ENCODE measurements at regions not wholly inside any gene's neighbourhood (a gene's known extent, or its start where the extent isn't known, plus 50 kb on each side); places are given as distances from the start of the nearest gene placed in this dataset.
"Not testable (repeated sequence)": the region's sequence is repeated elsewhere in the genome, so short reads cannot be mapped to it uniquely, and the experiment has no call there.

DNA sequence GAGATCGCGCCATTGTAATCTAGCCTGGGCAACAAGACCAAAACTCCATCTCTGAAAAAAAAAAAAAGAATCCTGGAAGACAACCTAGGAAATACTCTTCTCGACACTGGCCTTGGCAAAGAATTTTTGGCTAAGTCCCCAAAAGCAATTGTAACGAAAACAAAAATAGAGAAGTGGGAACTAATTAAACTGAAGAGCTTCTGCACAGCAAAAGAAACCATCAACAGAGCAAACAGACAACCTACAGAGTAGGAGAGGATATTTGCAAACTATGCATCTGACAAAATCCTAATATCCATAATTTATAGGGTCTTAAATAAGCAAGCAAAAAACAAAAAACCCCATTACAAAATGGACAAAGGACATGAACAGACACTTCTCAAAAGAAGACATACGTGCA lies 76.5 kb upstream of the DUSP21 start:
- TF ChIP-seq POLR2AphosphoS5 (IDR thresholded peaks at IDR 0.05): no peak
- TF ChIP-seq, protein P1, sequence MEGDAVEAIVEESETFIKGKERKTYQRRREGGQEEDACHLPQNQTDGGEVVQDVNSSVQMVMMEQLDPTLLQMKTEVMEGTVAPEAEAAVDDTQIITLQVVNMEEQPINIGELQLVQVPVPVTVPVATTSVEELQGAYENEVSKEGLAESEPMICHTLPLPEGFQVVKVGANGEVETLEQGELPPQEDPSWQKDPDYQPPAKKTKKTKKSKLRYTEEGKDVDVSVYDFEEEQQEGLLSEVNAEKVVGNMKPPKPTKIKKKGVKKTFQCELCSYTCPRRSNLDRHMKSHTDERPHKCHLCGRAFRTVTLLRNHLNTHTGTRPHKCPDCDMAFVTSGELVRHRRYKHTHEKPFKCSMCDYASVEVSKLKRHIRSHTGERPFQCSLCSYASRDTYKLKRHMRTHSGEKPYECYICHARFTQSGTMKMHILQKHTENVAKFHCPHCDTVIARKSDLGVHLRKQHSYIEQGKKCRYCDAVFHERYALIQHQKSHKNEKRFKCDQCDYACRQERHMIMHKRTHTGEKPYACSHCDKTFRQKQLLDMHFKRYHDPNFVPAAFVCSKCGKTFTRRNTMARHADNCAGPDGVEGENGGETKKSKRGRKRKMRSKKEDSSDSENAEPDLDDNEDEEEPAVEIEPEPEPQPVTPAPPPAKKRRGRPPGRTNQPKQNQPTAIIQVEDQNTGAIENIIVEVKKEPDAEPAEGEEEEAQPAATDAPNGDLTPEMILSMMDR (IDR thresholded peaks at IDR 0.05): no peak
- TF ChIP-seq EP300 (IDR thresholded peaks at IDR 0.05): no peak
- no peak for TF ChIP-seq POLR2A (IDR thresholded peaks at IDR 0.05)
- no peaks in the 10 kb centered on the region for H3K4me1 ChIP-seq
- no peaks in the 10 kb centered on the region for H3K27me3 ChIP-seq
- H3K36me3 ChIP-seq: no peaks in the 10 kb centered on the region
- no peak overlapping the region for H3K4me3 ChIP-seq
- no peak for DNase-seq (ENCODE audit: low spot score in 2 of 2)
- 69% methylated on average over 5 of the region's 5 CpGs for WGBS
- H3K9me3 ChIP-seq: no peaks in the 10 kb centered on the region
- H3K27ac ChIP-seq: no peak overlapping the region

DNA sequence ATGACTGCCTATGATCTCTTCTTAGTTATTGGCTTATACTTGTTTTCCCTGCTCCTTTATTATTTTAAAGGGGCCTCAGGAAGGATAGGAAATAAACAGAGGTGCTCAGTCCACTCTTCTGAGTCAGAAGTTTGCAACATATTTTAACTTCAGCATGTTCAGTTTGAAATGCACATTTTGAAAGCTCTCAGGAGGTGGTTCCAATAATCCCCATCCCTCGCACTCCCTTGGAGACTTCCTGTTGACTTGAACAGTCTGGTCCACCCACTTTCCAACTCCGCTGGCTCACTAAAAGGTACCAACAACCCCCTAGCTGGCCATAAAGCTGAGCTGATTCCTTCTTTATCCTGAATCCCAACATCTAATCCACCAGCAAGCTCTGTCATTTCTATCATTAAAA lies 78.3 kb upstream of the DUSP21 start:
- no peak for TF ChIP-seq POLR2AphosphoS5 (IDR thresholded peaks at IDR 0.05)
- TF ChIP-seq, protein P1 (IDR thresholded peaks at IDR 0.05): no peak
- TF ChIP-seq EP300 (IDR thresholded peaks at IDR 0.05): no peak
- no peak for TF ChIP-seq POLR2A (IDR thresholded peaks at IDR 0.05)
- Histone ChIP-seq H3K9me3 (no peaks in the 10 kb centered on the region), H3K27me3 (no peaks in the 10 kb centered on the region), H3K27ac (no peak overlapping the region), H3K36me3 (no peaks in the 10 kb centered on the region), H3K4me3 (no peak overlapping the region), H3K4me1 (no peaks in the 10 kb centered on the region)
- no peak for DNase-seq (ENCODE audit: low spot score in 2 of 2)
- 41% methylated on average over 2 of the region's 2 CpGs for WGBS

DNA sequence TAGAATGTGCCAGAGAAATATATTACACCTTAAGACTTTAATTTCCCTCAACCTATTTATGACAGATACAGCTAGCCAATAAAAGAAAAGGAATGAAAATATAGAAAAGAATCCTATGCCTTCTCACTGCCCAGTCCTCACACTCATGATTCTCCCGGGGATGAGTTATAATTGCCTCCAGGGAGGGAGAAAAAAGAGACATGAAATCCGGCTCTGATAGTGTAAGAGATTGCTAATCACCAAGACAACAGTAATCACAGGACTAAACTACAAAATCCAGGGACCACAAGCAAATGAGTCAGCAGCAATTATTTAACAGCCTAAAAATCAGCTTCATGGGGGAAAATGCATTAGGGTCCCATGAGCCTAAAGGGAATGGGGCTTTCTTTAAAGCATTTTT lies 95.9 kb upstream of the DUSP21 start:
- no peaks in the 10 kb centered on the region for H3K9me3 ChIP-seq
- no peak overlapping the region for H3K27ac ChIP-seq
- no peak overlapping the region for H3K4me3 ChIP-seq
- WGBS: 18% methylated on average over 2 of the region's 2 CpGs
- no peak for TF ChIP-seq EP300 (IDR thresholded peaks at IDR 0.05)
- no peak for TF ChIP-seq POLR2A (IDR thresholded peaks at IDR 0.05)
- TF ChIP-seq, protein P1 (IDR thresholded peaks at IDR 0.05): no peak
- TF ChIP-seq POLR2AphosphoS5 (IDR thresholded peaks at IDR 0.05): no peak
- no peaks in the 10 kb centered on the region for H3K27me3 ChIP-seq
- no peaks in the 10 kb centered on the region for H3K36me3 ChIP-seq
- DNase-seq (ENCODE audit: low spot score in 2 of 2): no peak
- no peaks in the 10 kb centered on the region for H3K4me1 ChIP-seq

DNA sequence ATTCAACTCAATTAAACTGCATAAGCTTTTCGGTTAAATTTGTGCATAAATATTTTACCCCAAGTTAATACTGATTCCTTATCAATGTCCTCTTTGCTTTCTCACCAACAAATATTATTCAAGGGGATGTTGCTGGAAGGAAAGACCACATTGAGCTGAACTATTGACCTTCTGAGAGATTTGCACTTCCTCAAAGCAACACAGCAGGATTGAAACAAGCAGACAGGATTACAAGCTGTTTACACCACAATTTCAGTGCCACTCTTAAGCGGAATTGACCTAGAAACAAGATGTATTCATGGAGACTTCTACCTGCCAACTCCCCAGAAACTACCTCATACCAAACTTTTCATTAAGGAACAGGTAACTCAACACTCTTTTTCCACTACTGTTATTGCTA lies 96.5 kb upstream of the DUSP21 start:
- TF ChIP-seq EP300 (IDR thresholded peaks at IDR 0.05) (no peak), POLR2A (IDR thresholded peaks at IDR 0.05) (no peak), POLR2AphosphoS5 (IDR thresholded peaks at IDR 0.05) (no peak)
- H3K27me3 ChIP-seq: no peaks in the 10 kb centered on the region
- H3K4me3 ChIP-seq: no peak overlapping the region
- WGBS: 69% methylated on average over 2 of the region's 2 CpGs
- no peaks in the 10 kb centered on the region for H3K9me3 ChIP-seq
- H3K4me1 ChIP-seq: no peaks in the 10 kb centered on the region
- H3K36me3 ChIP-seq: no peaks in the 10 kb centered on the region
- no peak overlapping the region for H3K27ac ChIP-seq
- DNase-seq (ENCODE audit: low spot score in 2 of 2): no peak

DNA sequence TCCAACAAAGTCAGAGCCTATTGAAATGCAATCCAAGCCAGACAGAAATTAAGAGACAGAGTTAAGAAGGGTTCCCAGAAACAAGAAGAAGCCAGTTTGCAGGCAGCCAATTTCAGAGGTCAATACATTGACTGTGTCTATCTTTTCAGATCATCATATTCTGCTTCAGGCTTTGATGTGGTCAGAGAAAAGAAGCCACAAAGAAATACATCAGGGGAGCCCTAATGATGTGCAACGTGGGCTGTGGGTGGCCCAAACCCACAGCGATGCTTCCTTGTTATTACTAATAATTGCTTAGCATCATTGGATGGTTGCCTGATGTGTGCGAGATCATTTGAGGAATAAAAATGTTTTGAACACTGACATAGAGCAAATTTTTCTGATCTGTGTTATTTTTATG lies 99.0 kb upstream of the DUSP21 start:
- DNase-seq (ENCODE audit: low spot score in 2 of 2): no peak
- no peaks in the 10 kb centered on the region for H3K36me3 ChIP-seq
- H3K9me3 ChIP-seq: no peaks in the 10 kb centered on the region
- 75% methylated on average over 3 of the region's 3 CpGs for WGBS
- no peak overlapping the region for H3K4me3 ChIP-seq
- H3K27me3 ChIP-seq: no peaks in the 10 kb centered on the region
- no peaks in the 10 kb centered on the region for H3K4me1 ChIP-seq
- no peak for TF ChIP-seq POLR2AphosphoS5 (IDR thresholded peaks at IDR 0.05)
- no peak for TF ChIP-seq EP300 (IDR thresholded peaks at IDR 0.05)
- no peak for TF ChIP-seq POLR2A (IDR thresholded peaks at IDR 0.05)
- TF ChIP-seq, protein P1 (IDR thresholded peaks at IDR 0.05): no peak
- no peak overlapping the region for H3K27ac ChIP-seq

DNA sequence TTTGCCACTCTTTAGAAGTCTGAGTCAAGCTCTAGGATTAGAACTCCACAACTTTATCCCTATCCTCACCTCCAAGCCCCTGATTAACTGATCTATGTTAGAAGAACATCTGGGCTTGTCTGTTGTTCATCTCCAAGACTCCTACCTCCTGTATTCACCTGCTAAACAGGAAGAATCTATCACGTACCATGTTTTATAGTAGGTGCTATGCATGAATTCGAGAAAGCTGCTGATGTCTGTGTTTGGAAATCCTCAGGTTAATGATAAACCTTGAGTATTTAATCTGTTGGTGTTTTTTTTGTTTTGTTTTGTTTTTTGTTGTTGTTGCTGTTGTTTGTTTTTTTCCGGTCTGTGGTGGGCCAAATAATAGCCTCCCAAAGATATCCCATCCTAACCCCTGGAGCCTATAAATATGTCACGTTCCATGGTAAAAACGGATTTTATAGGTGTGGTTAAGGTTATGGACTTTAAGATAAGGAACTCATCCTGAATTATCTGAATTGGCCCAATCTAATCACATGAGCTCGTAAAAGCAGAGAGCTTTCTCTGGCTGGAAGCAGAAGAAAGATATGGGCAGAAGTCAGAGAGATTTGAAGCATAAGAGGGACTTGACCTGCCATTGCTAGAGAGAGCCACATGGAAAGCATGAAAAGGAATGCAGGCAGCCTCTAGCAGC lies 101.2 kb upstream of the DUSP21 start:
- H3K4me3 ChIP-seq: no peak overlapping the region
- 57% methylated on average over 6 of the region's 6 CpGs for WGBS

DNA sequence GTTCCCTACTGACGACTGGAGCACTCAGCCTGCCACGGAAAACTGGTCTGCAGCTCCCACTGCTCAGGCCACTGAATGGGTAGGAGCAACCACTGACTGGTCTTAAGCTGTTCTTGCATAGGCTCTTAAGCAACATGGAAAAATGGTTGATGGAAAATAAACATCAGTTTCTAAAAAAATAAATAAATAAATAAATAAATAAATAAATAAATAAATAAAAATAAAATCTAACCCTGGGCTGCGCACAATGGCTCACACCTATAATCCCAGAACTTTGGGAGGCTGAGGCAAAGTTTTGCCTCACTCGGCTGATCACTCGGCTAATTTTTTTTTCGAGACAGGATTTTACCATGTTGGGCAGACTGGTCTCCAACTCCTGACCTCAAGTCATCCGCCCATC lies 102.0 kb upstream of the DUSP21 start:
- WGBS: 93% methylated on average over 7 of the region's 7 CpGs

More for the DNA sequence above, 101.2 kb upstream of the DUSP21 start:
- no peak overlapping the region for H3K27ac ChIP-seq
- no peaks in the 10 kb centered on the region for H3K36me3 ChIP-seq
- no peaks in the 10 kb centered on the region for H3K4me1 ChIP-seq
- DNase-seq (ENCODE audit: low spot score in 2 of 2): no peak
- no peaks in the 10 kb centered on the region for H3K27me3 ChIP-seq
- no peaks in the 10 kb centered on the region for H3K9me3 ChIP-seq
- no peak for TF ChIP-seq POLR2AphosphoS5 (IDR thresholded peaks at IDR 0.05)
- TF ChIP-seq, protein P1 (IDR thresholded peaks at IDR 0.05): no peak
- TF ChIP-seq POLR2A (IDR thresholded peaks at IDR 0.05): no peak
- no peak for TF ChIP-seq EP300 (IDR thresholded peaks at IDR 0.05)

DNA sequence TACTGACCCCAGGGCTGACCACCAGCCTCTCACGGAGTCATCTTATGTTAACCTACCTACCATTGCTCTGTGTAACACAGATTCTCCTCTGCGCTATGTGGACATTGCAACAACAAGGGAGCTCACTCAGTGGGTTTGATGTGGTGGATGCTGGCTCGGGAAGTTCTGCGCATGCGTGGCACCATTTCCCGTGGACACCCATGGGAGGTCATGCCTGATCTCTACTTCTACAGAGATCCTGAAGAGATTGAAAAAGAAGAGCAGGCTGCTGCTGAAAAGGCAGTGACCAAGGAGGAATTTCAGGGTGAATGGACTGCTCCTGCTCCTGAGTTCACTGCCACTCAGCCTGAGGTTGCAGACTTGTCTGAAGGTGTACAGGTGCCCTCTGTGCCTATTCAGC lies 102.4 kb upstream of the DUSP21 start:
- H3K4me1 ChIP-seq; DNase-seq (ENCODE audit: low spot score in 2 of 2); H3K27ac ChIP-seq; H3K36me3 ChIP-seq; H3K9me3 ChIP-seq; H3K4me3 ChIP-seq; H3K27me3 ChIP-seq: not testable (repeated sequence)
- WGBS: 92% methylated on average over 6 of the region's 6 CpGs

More for the DNA sequence above, 102.0 kb upstream of the DUSP21 start:
- not testable (repeated sequence) for H3K27me3 ChIP-seq; H3K36me3 ChIP-seq; H3K27ac ChIP-seq; DNase-seq (ENCODE audit: low spot score in 2 of 2); H3K4me3 ChIP-seq; H3K4me1 ChIP-seq; H3K9me3 ChIP-seq

All from suprapubic skin (tissue), 4 donors.